K562 (cell line): ENCODE measurements at regions not wholly inside any gene's neighbourhood (a gene's known extent, or its start where the extent isn't known, plus 50 kb on each side); places are given as distances from the start of the nearest gene placed in this dataset.

Experiments
- ATAC-seq: fragments of 200-7000 bp; cut with Tn5 transposase; 3 replicates; pipeline ENCODE4 v1.9.1; 2020; ENCODE audit warnings: moderate library complexity
- BruUV-seq: library from RNA; stranded (reverse); fragments of 400-500 nt; replicated peaks from 2 replicates; lab custom pipeline; 2021; lab: Mats Ljungman, UMichigan
- CTCF ChIA-PET: fragments of 300-600 bp; formaldehyde crosslinking; extraction: SDS; loops from one replicate; lab custom pipeline; 2021; ENCODE audit warnings: low intra/inter-chr PET ratio; lab: Yijun Ruan, JAX
- POLR2A ChIA-PET: fragments of 300-600, 350-650 bp; sonication (Branson Sonifier 250); formaldehyde crosslinking; extraction: SDS; loops from one replicate; lab custom pipeline; 2021; ENCODE audit warnings: antibody characterized with exemption, inconsistent platforms; lab: Yijun Ruan, JAX
- DNase-seq, 4 experiments: peaks; one replicate each; pipeline versions ENCODE4 v3.0.0 to v3.0.0-alpha.2; 2011 to 2018; ENCODE audit warnings: low spot score in 3 of 4, mixed read lengths in 3 of 4; ENCODE audit errors: extremely low read depth in 1 of 4
- FAIRE-seq: peaks from 2 replicates; lab custom pipeline; 2011; peaks lifted over from hg19 to GRCh38; lab: Jason Lieb, UNC
- H2AFZ ChIP-seq: 2 replicates; pipeline ENCODE4 v1.6.0; 2011; ENCODE audit warnings: low read depth, low read length, control low read depth, inconsistent platforms
- H3K27ac ChIP-seq: fragments of 200-600 bp; 3 replicates; pipeline ENCODE4 v1.8.0; 2011; ENCODE audit warnings: low read depth, mild to moderate bottlenecking, control low read depth, inconsistent platforms, low read length, moderate library complexity, mixed read lengths; ENCODE audit errors: extremely low read depth
- H3K27me3 ChIP-seq, 2 experiments: fragments of 300-600 bp in 1 of 2; 2 replicates in 1 of 2; 3 replicates in 1 of 2; pipeline versions ENCODE4 v1.6.0 to v1.8.0; 2011; ENCODE audit warnings: inconsistent platforms in 2 of 2, low read length in 2 of 2, mild to moderate bottlenecking in 1 of 2, mixed read lengths in 1 of 2, moderate library complexity in 1 of 2; ENCODE audit not compliant: control insufficient read depth in 2 of 2, insufficient read depth in 2 of 2
- H3K36me3 ChIP-seq: fragments of 300-600 bp; 3 replicates; pipeline ENCODE4 v1.8.0; 2011; ENCODE audit warnings: mild to moderate bottlenecking, low read length, inconsistent platforms; ENCODE audit not compliant: control insufficient read depth, insufficient read depth
- H3K4me1 ChIP-seq, 2 experiments: fragments of 200-600 bp in 1 of 2; replicated peaks in 1 of 2; 2 replicates in 1 of 2; 3 replicates in 1 of 2; pipeline versions ENCODE4 v1.5.1 to v1.8.0; 2011; ENCODE audit warnings: inconsistent platforms in 2 of 2, low read length in 2 of 2, mild to moderate bottlenecking in 1 of 2, mixed read lengths in 1 of 2, moderate library complexity in 1 of 2; ENCODE audit not compliant: control insufficient read depth in 2 of 2, insufficient read depth in 2 of 2
- H3K4me2 ChIP-seq: 2 replicates; pipeline ENCODE4 v1.6.1; 2011; ENCODE audit warnings: low read length, control low read depth, inconsistent platforms, mixed read lengths; ENCODE audit not compliant: insufficient read depth
- H3K4me3 ChIP-seq: fragments of 200-600 bp; sonication (generic), shearing (Covaris generic); 2 replicates; pipeline ENCODE4 v1.5.1; 2016; ENCODE audit warnings: control low read depth, inconsistent platforms
- H3K79me2 ChIP-seq: fragments of 200-600 bp; 3 replicates; pipeline ENCODE4 v1.8.0; 2011; ENCODE audit warnings: low read length, inconsistent platforms; ENCODE audit not compliant: control insufficient read depth, insufficient read depth
- H3K9ac ChIP-seq, 2 experiments: 2 replicates each; pipeline versions ENCODE4 v1.6.0 to v1.6.1; 2011; ENCODE audit warnings: low read depth in 2 of 2, low read length in 2 of 2, control low read depth in 1 of 2, inconsistent platforms in 1 of 2, mild to moderate bottlenecking in 1 of 2, mixed read lengths in 1 of 2; ENCODE audit not compliant: insufficient read depth in 1 of 2
- H3K9me1 ChIP-seq: one replicate; pipeline ENCODE4 v1.6.0; 2011; ENCODE audit warnings: inconsistent platforms, mild to moderate bottlenecking, low read length, moderate library complexity; ENCODE audit not compliant: control insufficient read depth, insufficient read depth
- H3K9me3 ChIP-seq: replicated peaks from 2 replicates; pipeline ENCODE4 v1.5.1; 2011; ENCODE audit warnings: low read depth, low read length, inconsistent platforms; ENCODE audit not compliant: control insufficient read depth, insufficient read depth
- H4K20me1 ChIP-seq: replicated peaks from 2 replicates; pipeline ENCODE4 v1.6.1; 2011; ENCODE audit warnings: low read length, inconsistent platforms, mixed read lengths; ENCODE audit not compliant: control insufficient read depth, insufficient read depth
- BACH1 ChIP-seq: fragments of 200-800 bp; sonication (Bioruptor generic); IDR thresholded peaks from 2 replicates; pipeline ENCODE4 v1.6.1; 2016; ENCODE audit warnings: missing genetic modification characterization, missing compliant biosample characterization
- DIDO1 ChIP-seq: fragments of 450-650 bp; IDR thresholded peaks from 2 replicates; pipeline ENCODE4 v1.6.1; 2016; ENCODE audit warnings: low read depth, missing biosample characterization, missing genetic modification characterization
- DPF2 ChIP-seq: fragments of 450-650 bp; IDR thresholded peaks from 2 replicates; pipeline ENCODE4 v1.6.1; 2016
- FOXJ2 ChIP-seq: fragments of 200-800 bp; sonication (Bioruptor generic); IDR thresholded peaks from 2 replicates; pipeline ENCODE4 v1.6.1; 2016; ENCODE audit warnings: missing genetic modification characterization, missing compliant biosample characterization
- HMG20A ChIP-seq: fragments of 450-650 bp; formaldehyde crosslinking; conservative IDR thresholded peaks from 2 replicates; pipeline ENCODE4 v1.4.0; 2020; ENCODE audit warnings: mild to moderate bottlenecking, mixed read lengths
- JUN ChIP-seq, 2 experiments: sonication (generic) in 1 of 2; formaldehyde crosslinking in 1 of 2; IDR thresholded peaks; 2 replicates each; pipeline versions ENCODE4 v1.6.1 to v1.8.0; 2012 to 2022; ENCODE audit warnings: borderline replicate concordance in 2 of 2, mild to moderate bottlenecking in 2 of 2, improper control_type of control experiment in 1 of 2, low read depth in 1 of 2, low read length in 1 of 2, missing genetic modification reagents in 1 of 2
- SMARCE1 ChIP-seq: fragments of 450-650 bp; IDR thresholded peaks from 2 replicates; pipeline ENCODE4 v1.7.1; 2016; ENCODE audit warnings: mild to moderate bottlenecking
- TAF9B ChIP-seq: fragments of 450-650 bp; IDR thresholded peaks from 2 replicates; pipeline ENCODE4 v1.6.1; 2018; ENCODE audit warnings: mild to moderate bottlenecking; ENCODE audit not compliant: partially characterized antibody
- ZBTB7A ChIP-seq: IDR thresholded peaks from 2 replicates; pipeline ENCODE4 v1.6.1; 2011; ENCODE audit warnings: low read depth, mild to moderate bottlenecking, low read length, moderate library complexity, borderline replicate concordance; ENCODE audit not compliant: control insufficient read depth
- ZFP30 ChIP-seq: fragments of 250-450 bp; sonication (Bioruptor Pico); IDR thresholded peaks from 2 replicates; pipeline ENCODE4 v1.8.0; 2022; ENCODE audit warnings: moderate library complexity, mild to moderate bottlenecking, inconsistent platforms, borderline replicate concordance
- ZNF644 ChIP-seq: fragments of 200-800 bp; sonication (Bioruptor generic); IDR thresholded peaks from 2 replicates; pipeline ENCODE4 v1.6.1; 2016; ENCODE audit warnings: low read depth, missing genetic modification characterization, missing compliant biosample characterization
- WGBS: fragments of 100-300 bp; shearing (Covaris generic); methylation state at CpG from one replicate; pipeline ENCODE4 v1.1.6; 2016; ENCODE audit warnings: low coverage, mixed read lengths; ENCODE audit not compliant: insufficient coverage; ENCODE audit errors: missing lambda C conversion rate; 5-methylcytosine and 5-hydroxymethylcytosine counted together
- in situ Hi-C: fragments of 300-500 bp; cut with MboI; formaldehyde crosslinking; loops from 4 replicates; pipeline ENCODE4 v1.15.0; 2018; ENCODE audit warnings: inconsistent platforms, mixed read lengths
- intact Hi-C: fragments of 100-400 bp; cut with micrococcal nuclease; formaldehyde crosslinking; loops from 2 replicates; pipeline ENCODE4 v1.14.2; 2022
- TF ChIP-seq, protein P1 (sequence below): fragments of 250-450 bp; sonication (Bioruptor Pico); IDR thresholded peaks from 2 replicates; pipeline ENCODE4 v1.8.0; 2022; ENCODE audit warnings: moderate library complexity, mild to moderate bottlenecking, inconsistent platforms

DNA sequence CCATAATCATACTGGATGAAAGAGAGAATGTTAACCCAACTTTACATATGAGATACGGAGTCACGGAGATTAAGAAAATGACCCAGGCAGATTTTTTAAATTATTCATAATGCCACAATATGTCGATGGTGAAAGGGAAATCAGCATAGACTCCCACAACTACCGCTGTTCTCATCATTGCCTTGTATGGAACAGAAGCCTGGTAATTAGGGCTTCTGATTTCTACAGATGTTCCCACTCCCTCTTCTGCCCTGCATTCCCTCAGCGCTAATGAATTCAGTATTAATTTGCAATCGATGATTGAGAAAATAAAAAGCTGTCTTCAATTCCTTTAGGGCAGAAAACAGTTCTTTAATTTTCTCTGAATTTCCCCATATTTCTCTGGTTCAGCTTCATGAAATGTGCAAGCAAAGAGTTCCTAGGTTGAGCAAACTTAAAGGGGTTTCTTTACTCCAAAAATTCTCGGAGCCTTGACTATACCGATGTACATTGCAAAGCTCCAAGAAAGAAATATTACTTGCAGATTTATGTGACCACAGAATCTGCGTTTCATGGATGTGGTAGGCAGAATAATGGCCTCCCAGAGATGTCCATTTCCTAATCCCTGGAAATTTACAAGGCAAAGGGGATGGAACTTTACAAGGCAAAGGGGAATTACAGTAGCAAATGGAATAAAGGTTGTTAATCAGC, 134.9 kb upstream of the ZC3H12C start:
- FAIRE-seq (no peak), DNase-seq (no peak), ATAC-seq (no peak)
- Histone ChIP-seq H3K4me1 (no peaks in the 10 kb centered on the region), H4K20me1 (no peaks in the 10 kb centered on the region), H3K9me3 (no peaks in the 10 kb centered on the region), H3K27me3 (no peaks in the 10 kb centered on the region), H3K79me2 (no peaks in the 10 kb centered on the region), H3K4me3 (no peak overlapping the region), H3K9ac (no peak overlapping the region), H3K9me1 (no peaks in the 10 kb centered on the region), H3K36me3 (no peaks in the 10 kb centered on the region), H3K4me2 (no peak overlapping the region)
- 34% methylated on average over 9 of the region's 9 CpGs for WGBS
- POLR2A ChIA-PET, result no interaction called here
- intact Hi-C loops, result no loop called here
- TF ChIP-seq ZBTB7A (no peak), BACH1 (tag) (no peak), ZNF644 (tag) (no peak), SMARCE1 (no peak), FOXJ2 (tag) (no peak), ZFP30 (CRISPR knock-in tag) (no peak), JUN (IDR thresholded peaks at IDR 0.05; ENCODE audit: borderline replicate concordance, low read depth, low read length) (no peak), JUN (CRISPR knock-in tag; IDR thresholded peaks at IDR 0.05; ENCODE audit: borderline replicate concordance) (no peak), DPF2 (no peak), DIDO1 (tag) (no peak), TAF9B (no peak), HMG20A (no peak)
- TF ChIP-seq, protein P1, sequence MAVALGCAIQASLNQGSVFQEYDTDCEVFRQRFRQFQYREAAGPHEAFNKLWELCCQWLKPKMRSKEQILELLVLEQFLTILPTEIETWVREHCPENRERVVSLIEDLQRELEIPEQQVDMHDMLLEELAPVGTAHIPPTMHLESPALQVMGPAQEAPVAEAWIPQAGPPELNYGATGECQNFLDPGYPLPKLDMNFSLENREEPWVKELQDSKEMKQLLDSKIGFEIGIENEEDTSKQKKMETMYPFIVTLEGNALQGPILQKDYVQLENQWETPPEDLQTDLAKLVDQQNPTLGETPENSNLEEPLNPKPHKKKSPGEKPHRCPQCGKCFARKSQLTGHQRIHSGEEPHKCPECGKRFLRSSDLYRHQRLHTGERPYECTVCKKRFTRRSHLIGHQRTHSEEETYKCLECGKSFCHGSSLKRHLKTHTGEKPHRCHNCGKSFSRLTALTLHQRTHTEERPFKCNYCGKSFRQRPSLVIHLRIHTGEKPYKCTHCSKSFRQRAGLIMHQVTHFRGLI, result no peak
- TF ChIP-seq, all 486 proteins: peak for 0
- in situ Hi-C loops, result loop anchor here (25.0 kb wide), 1 partner anchor 404 kb away; no protein-coding TSS in a partner anchor
- Histone ChIP-seq H2AFZ (no peak overlapping the region), H3K27ac (no peak overlapping the region)
- BruUV-seq, result no TSS peak
- CTCF ChIA-PET, result no interaction called here
